ENCODE measurements at regions not wholly inside any gene's neighbourhood (a gene's known extent, or its start where the extent isn't known, plus 50 kb on each side); places are given as distances from the start of the nearest gene placed in this dataset.

DNA sequence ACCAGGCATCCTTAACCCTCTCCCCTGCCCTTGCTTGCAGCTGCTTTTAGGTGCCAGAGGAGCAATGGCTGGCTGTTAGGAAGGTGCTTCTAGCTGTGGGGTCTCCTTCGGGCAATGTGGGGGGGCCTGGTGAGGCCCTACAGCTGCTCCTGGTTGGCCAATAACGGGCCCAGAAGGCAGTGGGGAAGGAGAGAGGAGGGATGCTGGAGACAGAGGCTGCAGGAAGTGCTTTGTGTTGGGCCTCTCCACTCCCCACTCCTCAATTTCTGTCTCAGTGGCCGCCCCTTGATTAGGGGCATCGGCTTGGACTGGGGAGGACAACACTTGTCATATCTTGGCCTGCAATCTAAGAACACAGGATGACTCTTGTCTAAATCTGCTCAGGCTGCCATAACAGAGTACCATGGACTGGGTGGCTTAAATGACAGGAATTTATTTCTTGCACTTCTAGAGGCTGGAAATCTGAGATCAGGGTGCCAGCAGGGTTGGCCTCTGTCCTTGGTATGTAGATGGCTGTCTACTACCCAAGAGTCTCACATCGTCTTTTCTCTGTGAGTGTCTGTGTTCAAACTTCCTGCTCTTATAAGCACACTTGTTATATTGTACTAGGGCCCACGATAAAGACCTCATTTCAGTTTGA lies 374.3 kb downstream of the MID1IP1 start:
- no peaks in the 10 kb centered on the region for H3F3A ChIP-seq (ENCODE audit: insufficient read depth)
- H3K79me2 ChIP-seq (ENCODE audit: insufficient read depth, low read length) = no peaks in the 10 kb centered on the region
- no peaks in the 10 kb centered on the region for H3K27me3 ChIP-seq (ENCODE audit: low read length)
- no peaks in the 10 kb centered on the region for H4K20me1 ChIP-seq (ENCODE audit: low read depth, low read length)
- TF ChIP-seq, protein P1, sequence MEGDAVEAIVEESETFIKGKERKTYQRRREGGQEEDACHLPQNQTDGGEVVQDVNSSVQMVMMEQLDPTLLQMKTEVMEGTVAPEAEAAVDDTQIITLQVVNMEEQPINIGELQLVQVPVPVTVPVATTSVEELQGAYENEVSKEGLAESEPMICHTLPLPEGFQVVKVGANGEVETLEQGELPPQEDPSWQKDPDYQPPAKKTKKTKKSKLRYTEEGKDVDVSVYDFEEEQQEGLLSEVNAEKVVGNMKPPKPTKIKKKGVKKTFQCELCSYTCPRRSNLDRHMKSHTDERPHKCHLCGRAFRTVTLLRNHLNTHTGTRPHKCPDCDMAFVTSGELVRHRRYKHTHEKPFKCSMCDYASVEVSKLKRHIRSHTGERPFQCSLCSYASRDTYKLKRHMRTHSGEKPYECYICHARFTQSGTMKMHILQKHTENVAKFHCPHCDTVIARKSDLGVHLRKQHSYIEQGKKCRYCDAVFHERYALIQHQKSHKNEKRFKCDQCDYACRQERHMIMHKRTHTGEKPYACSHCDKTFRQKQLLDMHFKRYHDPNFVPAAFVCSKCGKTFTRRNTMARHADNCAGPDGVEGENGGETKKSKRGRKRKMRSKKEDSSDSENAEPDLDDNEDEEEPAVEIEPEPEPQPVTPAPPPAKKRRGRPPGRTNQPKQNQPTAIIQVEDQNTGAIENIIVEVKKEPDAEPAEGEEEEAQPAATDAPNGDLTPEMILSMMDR (IDR thresholded peaks at IDR 0.05; ENCODE audit: insufficient read depth, low read length, poor library complexity, severe bottlenecking) = no peak
- TF ChIP-seq EZH2phosphoT487 (conservative IDR thresholded peaks at IDR 0.05; ENCODE audit: low read length) = no peak
- H2AFZ ChIP-seq (ENCODE audit: low read depth, low read length, severe bottlenecking) = no peak overlapping the region
- H3K4me2 ChIP-seq (ENCODE audit: low read depth, low read length, poor library complexity, severe bottlenecking) = no peak overlapping the region
- no peak overlapping the region for H3K9ac ChIP-seq (ENCODE audit: low read length)
- no peaks in the 10 kb centered on the region for H3K9me3 ChIP-seq (ENCODE audit: insufficient read depth, low read length)
- no peak overlapping the region for H3K27ac ChIP-seq (ENCODE audit: low read depth, low read length)
- H3K9me2 ChIP-seq (replicated peaks; ENCODE audit: insufficient read depth, low read length) = no peaks in the 10 kb centered on the region
- H3K4me3 ChIP-seq (ENCODE audit: insufficient read depth, low read length, poor library complexity, severe bottlenecking) = no peak overlapping the region
- no peaks in the 10 kb centered on the region for H3K36me3 ChIP-seq (ENCODE audit: low read length)

DNA sequence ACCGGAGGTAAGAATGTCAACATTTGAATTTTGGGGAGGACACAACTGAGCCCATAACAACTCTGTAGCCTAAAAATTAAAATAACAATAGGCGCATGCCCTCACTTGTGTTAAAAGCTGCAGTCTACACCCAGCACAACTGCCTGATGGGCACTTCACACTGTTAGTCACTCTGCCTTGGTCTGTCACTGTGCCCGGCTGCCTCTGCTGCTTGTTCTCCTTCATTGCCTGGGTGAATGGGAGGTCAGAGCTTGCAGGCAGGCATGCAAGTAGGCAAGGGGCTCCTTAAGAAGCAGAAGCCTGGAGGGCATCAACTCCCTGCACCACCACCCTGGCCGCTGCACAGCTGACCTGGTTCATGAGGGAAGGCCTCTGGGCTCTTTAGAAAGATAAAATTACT lies 374.8 kb downstream of the MID1IP1 start:
- Histone ChIP-seq H3K9me3 (ENCODE audit: insufficient read depth, low read length) (no peaks in the 10 kb centered on the region), H3K36me3 (ENCODE audit: low read length) (no peaks in the 10 kb centered on the region), H3K27me3 (ENCODE audit: low read length) (no peaks in the 10 kb centered on the region), H3K4me2 (ENCODE audit: low read depth, low read length, poor library complexity, severe bottlenecking) (no peak overlapping the region), H4K20me1 (ENCODE audit: low read depth, low read length) (no peaks in the 10 kb centered on the region), H3F3A (ENCODE audit: insufficient read depth) (no peaks in the 10 kb centered on the region), H3K79me2 (ENCODE audit: insufficient read depth, low read length) (no peaks in the 10 kb centered on the region), H2AFZ (ENCODE audit: low read depth, low read length, severe bottlenecking) (no peak overlapping the region), H3K9ac (ENCODE audit: low read length) (no peak overlapping the region), H3K27ac (ENCODE audit: low read depth, low read length) (no peak overlapping the region), H3K9me2 (replicated peaks; ENCODE audit: insufficient read depth, low read length) (no peaks in the 10 kb centered on the region), H3K4me3 (ENCODE audit: insufficient read depth, low read length, poor library complexity, severe bottlenecking) (no peak overlapping the region)
- no peak for TF ChIP-seq EZH2phosphoT487 (conservative IDR thresholded peaks at IDR 0.05; ENCODE audit: low read length)
- TF ChIP-seq, protein P1 (IDR thresholded peaks at IDR 0.05; ENCODE audit: insufficient read depth, low read length, poor library complexity, severe bottlenecking) = no peak

DNA sequence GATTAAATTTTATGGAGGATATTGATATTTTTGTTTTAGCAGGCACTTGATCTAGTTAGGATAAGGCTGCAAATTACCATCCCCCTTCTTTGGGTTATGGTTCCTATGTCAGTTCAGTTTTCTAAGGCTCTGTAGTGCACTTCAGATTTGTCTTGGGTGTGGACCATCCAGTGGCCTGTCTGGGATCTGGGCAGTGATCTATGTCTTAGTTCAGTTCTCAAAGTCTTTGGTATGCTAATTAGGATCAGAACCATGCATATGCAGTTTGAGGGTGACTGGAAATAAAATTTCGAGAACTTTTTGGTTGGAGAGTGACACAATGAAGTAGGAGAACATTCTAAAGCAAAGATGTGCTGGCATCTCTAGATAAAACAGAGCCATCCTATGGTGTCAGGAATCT lies 388.2 kb downstream of the MID1IP1 start:
- Histone ChIP-seq H3K9me2 (replicated peaks; ENCODE audit: insufficient read depth, low read length) (no peaks in the 10 kb centered on the region), H3K9ac (ENCODE audit: low read length) (no peak overlapping the region), H4K20me1 (ENCODE audit: low read depth, low read length) (no peaks in the 10 kb centered on the region), H3K27me3 (ENCODE audit: low read length) (no peaks in the 10 kb centered on the region), H3K27ac (ENCODE audit: low read depth, low read length) (no peak overlapping the region), H3K4me2 (ENCODE audit: low read depth, low read length, poor library complexity, severe bottlenecking) (no peak overlapping the region), H3K4me3 (ENCODE audit: insufficient read depth, low read length, poor library complexity, severe bottlenecking) (no peak overlapping the region), H2AFZ (ENCODE audit: low read depth, low read length, severe bottlenecking) (no peak overlapping the region), H3F3A (ENCODE audit: insufficient read depth) (no peaks in the 10 kb centered on the region), H3K79me2 (ENCODE audit: insufficient read depth, low read length) (no peaks in the 10 kb centered on the region), H3K36me3 (ENCODE audit: low read length) (no peaks in the 10 kb centered on the region), H3K9me3 (ENCODE audit: insufficient read depth, low read length) (no peaks in the 10 kb centered on the region)
- TF ChIP-seq, protein P1 (IDR thresholded peaks at IDR 0.05; ENCODE audit: insufficient read depth, low read length, poor library complexity, severe bottlenecking) = no peak
- no peak for TF ChIP-seq EZH2phosphoT487 (conservative IDR thresholded peaks at IDR 0.05; ENCODE audit: low read length)
